HCT116 (cell line): ENCODE measurements at regions not wholly inside any gene's neighbourhood (a gene's known extent, or its start where the extent isn't known, plus 50 kb on each side); places are given as distances from the start of the nearest gene placed in this dataset.

Source experiments
- ATAC-seq: fragments of 200-7000 bp; cut with Tn5 transposase; 2 replicates; pipeline ENCODE4 v1.9.1; 2020; ENCODE audit warnings: mild to moderate bottlenecking, moderate library complexity
- BruUV-seq: library from RNA; stranded (reverse); fragments of 400-500 nt; replicated peaks from 2 replicates; lab custom pipeline; 2021; lab: Mats Ljungman, UMichigan
- CTCF ChIA-PET: fragments of 300-600 bp; sonication (Branson Sonifier 250); formaldehyde crosslinking; loops from one replicate; lab custom pipeline; 2021; ENCODE audit warnings: antibody characterized with exemption; lab: Charles Lee
- POLR2A ChIA-PET: fragments of 300-600, 350-600 bp; sonication (Branson Sonifier 250); formaldehyde crosslinking; loops from one replicate; lab custom pipeline; 2021; ENCODE audit warnings: antibody characterized with exemption; lab: Charles Lee
- RAD21 ChIA-PET, 2 experiments: fragments of 300-600 bp; sonication (Branson Sonifier 250); formaldehyde crosslinking; loops; one replicate each; lab custom pipeline; 2023; ENCODE audit warnings: low total read pairs in 2 of 2; ENCODE audit not compliant: uncharacterized antibody in 2 of 2, unreplicated experiment in 2 of 2, low non-redundant PET in 1 of 2; lab: Charles Lee
- DNase-seq: peaks from one replicate; pipeline ENCODE4 v3.0.0-alpha.2; 2010; ENCODE audit warnings: low read depth, low spot score
- H2AFZ ChIP-seq: fragments of 200-600 bp; shearing (Covaris generic), sonication (generic); 2 replicates; pipeline ENCODE4 v1.6.1; 2017; ENCODE audit warnings: low read depth, mixed run types, mixed read lengths, antibody characterized with exemption, low read length; ENCODE audit not compliant: poor library complexity, severe bottlenecking
- H3K27ac ChIP-seq: 2 replicates; pipeline ENCODE4 v1.5.1; 2012; ENCODE audit warnings: low read depth, low read length
- H3K27me3 ChIP-seq: fragments of 200-600 bp; sonication (generic); 2 replicates; pipeline ENCODE4 v1.6.1; 2016; ENCODE audit warnings: mixed run types, low read length, mixed read lengths; ENCODE audit not compliant: insufficient read depth
- H3K36me3 ChIP-seq, 2 experiments: fragments of 200-500 bp in 1 of 2; fragments of 200-600 bp in 1 of 2; sonication (Bioruptor generic) in 1 of 2; sonication (generic) in 1 of 2; 2 replicates each; pipeline versions ENCODE4 v1.5.1 to v1.6.1; 2014 to 2016; ENCODE audit warnings: low read length in 2 of 2, inconsistent platforms in 1 of 2, mixed read lengths in 1 of 2, mixed run types in 1 of 2; ENCODE audit not compliant: insufficient read depth in 2 of 2, control insufficient read depth in 1 of 2
- H3K4me1 ChIP-seq, 2 experiments: fragments of 200-600 bp in 1 of 2; sonication (generic) in 1 of 2; 2 replicates each; pipeline versions ENCODE4 v1.5.1 to v1.6.1; 2012 to 2017; ENCODE audit warnings: low read length in 2 of 2, inconsistent platforms in 1 of 2, mild to moderate bottlenecking in 1 of 2, mixed read lengths in 1 of 2, mixed run types in 1 of 2, moderate library complexity in 1 of 2; ENCODE audit not compliant: insufficient read depth in 2 of 2, control insufficient read depth in 1 of 2
- H3K4me2 ChIP-seq: fragments of 200-600 bp; sonication (generic); 2 replicates; pipeline ENCODE4 v1.6.1; 2017; ENCODE audit warnings: mixed run types, low read length, mixed read lengths
- H3K4me3 ChIP-seq, 2 experiments: fragments of 200-600 bp in 1 of 2; sonication (generic) in 1 of 2; replicated peaks in 1 of 2; 2 replicates each; pipeline ENCODE4 v1.5.1; 2011 to 2016; ENCODE audit warnings: low read length in 2 of 2, control low read depth in 1 of 2, low read depth in 1 of 2, mild to moderate bottlenecking in 1 of 2, mixed read lengths in 1 of 2, mixed run types in 1 of 2
- H3K79me2 ChIP-seq: fragments of 200-600 bp; sonication (generic); 2 replicates; pipeline ENCODE4 v1.6.1; 2017; ENCODE audit warnings: mild to moderate bottlenecking, mixed run types, low read length, moderate library complexity, mixed read lengths; ENCODE audit not compliant: insufficient read depth
- H3K9ac ChIP-seq: fragments of 200-600 bp; sonication (generic); 2 replicates; pipeline ENCODE4 v1.6.1; 2016; ENCODE audit warnings: low read length, mixed read lengths
- H3K9me2 ChIP-seq: fragments of 200-600 bp; sonication (generic), shearing (Covaris generic); 2 replicates; pipeline ENCODE4 v1.6.1; 2017; ENCODE audit warnings: mixed run types, mild to moderate bottlenecking, moderate library complexity; ENCODE audit not compliant: insufficient read depth
- H3K9me3 ChIP-seq, 2 experiments: fragments of 200-500 bp in 1 of 2; fragments of 200-600 bp in 1 of 2; sonication (Bioruptor generic) in 1 of 2; sonication (generic) in 1 of 2; 2 replicates each; pipeline ENCODE4 v1.6.1; 2014 to 2017; ENCODE audit warnings: low read length in 2 of 2, mixed read lengths in 2 of 2, inconsistent platforms in 1 of 2, low read depth in 1 of 2, mild to moderate bottlenecking in 1 of 2, mixed run types in 1 of 2, moderate library complexity in 1 of 2; ENCODE audit not compliant: control insufficient read depth in 1 of 2, insufficient read depth in 1 of 2
- H4K20me1 ChIP-seq: fragments of 200-600 bp; sonication (generic), shearing (Covaris generic); 2 replicates; pipeline ENCODE4 v1.6.1; 2017; ENCODE audit warnings: mixed run types, mild to moderate bottlenecking, moderate library complexity; ENCODE audit not compliant: insufficient read depth
- ATF3 ChIP-seq: IDR thresholded peaks from 2 replicates; pipeline ENCODE4 v1.6.1; 2012
- CBX3 ChIP-seq: IDR thresholded peaks from 2 replicates; pipeline ENCODE4 v1.6.1; 2012; ENCODE audit warnings: low read depth
- CEBPB ChIP-seq: IDR thresholded peaks from 2 replicates; pipeline ENCODE4 v1.6.1; 2012; ENCODE audit warnings: low read depth
- CTCF ChIP-seq, 3 experiments: fragments of 200-600 bp in 1 of 3; sonication (generic) in 1 of 3; IDR thresholded peaks in 2 of 3; conservative IDR thresholded peaks in 1 of 3; 2 replicates each; pipeline ENCODE4 v1.5.1; 2012 to 2017; ENCODE audit warnings: low read depth in 2 of 3, low read length in 2 of 3, antibody characterized with exemption in 1 of 3, borderline replicate concordance in 1 of 3, control low read depth in 1 of 3, mild to moderate bottlenecking in 1 of 3, mixed read lengths in 1 of 3, mixed run types in 1 of 3, moderate library complexity in 1 of 3; ENCODE audit not compliant: insufficient read depth in 1 of 3
- EGR1 ChIP-seq: IDR thresholded peaks from 2 replicates; pipeline ENCODE4 v1.6.1; 2012; ENCODE audit warnings: low read depth
- EZH2phosphoT487 ChIP-seq: fragments of 200-600 bp; IDR thresholded peaks from 2 replicates; pipeline ENCODE4 v1.6.1; 2018; ENCODE audit warnings: antibody characterized with exemption, borderline replicate concordance
- FOSL1 ChIP-seq: IDR thresholded peaks from 2 replicates; pipeline ENCODE4 v1.6.1; 2012; ENCODE audit warnings: low read depth
- POLR2A ChIP-seq: IDR thresholded peaks from 2 replicates; pipeline ENCODE4 v1.7.0; 2011; ENCODE audit warnings: borderline replicate concordance; ENCODE audit not compliant: insufficient read depth, insufficient read length; ENCODE audit errors: extremely low read depth
- POLR2AphosphoS5 ChIP-seq: IDR thresholded peaks from 2 replicates; pipeline ENCODE4 v1.6.1; 2011; ENCODE audit warnings: mild to moderate bottlenecking, low read depth, low read length, moderate library complexity
- RAD21 ChIP-seq: IDR thresholded peaks from 2 replicates; pipeline ENCODE4 v1.6.1; 2012; ENCODE audit warnings: low read depth, mild to moderate bottlenecking
- REST ChIP-seq: IDR thresholded peaks from 2 replicates; pipeline ENCODE4 v1.6.1; 2012; ENCODE audit warnings: low read depth
- SP1 ChIP-seq: IDR thresholded peaks from 2 replicates; pipeline ENCODE4 v1.6.1; 2012; ENCODE audit warnings: low read depth
- SRF ChIP-seq: IDR thresholded peaks from 2 replicates; pipeline ENCODE4 v1.6.1; 2012; ENCODE audit warnings: low read depth
- ZBTB33 ChIP-seq: IDR thresholded peaks from 2 replicates; pipeline ENCODE4 v1.6.1; 2011; ENCODE audit warnings: mild to moderate bottlenecking, low read length, moderate library complexity; ENCODE audit not compliant: insufficient replicate concordance; ENCODE audit errors: extremely low read depth
- ZFX ChIP-seq: fragments of 450-650 bp; IDR thresholded peaks from 2 replicates; pipeline ENCODE4 v1.6.1; 2017
- intact Hi-C: fragments of 100-400 bp; cut with micrococcal nuclease; formaldehyde crosslinking; loops from 2 replicates; pipeline ENCODE4 v1.10.0; 2022

- Histone ChIP-seq H4K20me1 (no peaks in the 10 kb centered on the region), H3K4me3 (no peak overlapping the region), H3K4me2 (no peak overlapping the region), H3K9ac (no peak overlapping the region), H3K9me2 (no peaks in the 10 kb centered on the region), H3K4me1 (no peaks in the 10 kb centered on the region), H2AFZ (no peak overlapping the region), H3K36me3 (no peaks in the 10 kb centered on the region), H3K9me3 (no peaks in the 10 kb centered on the region), H3K27me3 (no peaks in the 10 kb centered on the region), H3K79me2 (no peaks in the 10 kb centered on the region), H3K27ac (no peak overlapping the region)
- RAD21 ChIA-PET = no interaction called here
- TF ChIP-seq EGR1 (no peak), REST (no peak), ZFX (no peak), FOSL1 (no peak), EZH2phosphoT487 (no peak), CBX3 (no peak), POLR2AphosphoS5 (no peak), CTCF (IDR thresholded peaks at IDR 0.05 in 2 of 3, conservative IDR thresholded peaks at IDR 0.05 in 1 of 3; ENCODE audit: borderline replicate concordance in 1 of 3, insufficient read depth in 1 of 3, low read depth in 2 of 3, low read length in 2 of 3) (no peak), SP1 (no peak), SRF (no peak), CEBPB (no peak), ZBTB33 (no peak), RAD21 (no peak), POLR2A (no peak), ATF3 (no peak)
- no peak for ATAC-seq
- intact Hi-C loops = no loop called here
- POLR2A ChIA-PET = no interaction called here
- no peak for DNase-seq
- CTCF ChIA-PET = interaction anchor here (2.0 kb wide), 1 partner anchor 9 kb away, joined by 8 read pairs; no protein-coding TSS in a partner anchor
- BruUV-seq = no TSS peak
Observed at GRCh38 chr10:69733791-69734261, 67.9 kb upstream of the COL13A1 start.
